Neural crest cell (in vitro differentiated cells): ENCODE measurements at regions not wholly inside any gene's neighbourhood (a gene's known extent, or its start where the extent isn't known, plus 50 kb on each side); places are given as distances from the start of the nearest gene placed in this dataset.

Source experiments
- DNase-seq: peaks from one replicate; pipeline ENCODE4 v3.0.0; 2021; ENCODE audit warnings: low read depth, mixed read lengths, low spot score
- H3K27ac Mint-ChIP-seq: one replicate; pipeline ENCODE4 v1.8.0; 2021; ENCODE audit warnings: mild to moderate bottlenecking, mixed read lengths; ENCODE audit not compliant: unreplicated experiment
- H3K27me3 Mint-ChIP-seq: 2 replicates; pipeline ENCODE4 v1.8.0; 2021; ENCODE audit warnings: low read depth, mild to moderate bottlenecking, mixed read lengths
- H3K36me3 Mint-ChIP-seq: 2 replicates; pipeline ENCODE4 v1.8.0; 2021; ENCODE audit warnings: low read depth, mild to moderate bottlenecking, mixed read lengths
- H3K4me1 Mint-ChIP-seq: 2 replicates; pipeline ENCODE4 v1.8.0; 2021; ENCODE audit warnings: mixed read lengths
- H3K4me3 Mint-ChIP-seq: one replicate; pipeline ENCODE4 v1.8.0; 2021; ENCODE audit warnings: mild to moderate bottlenecking, mixed read lengths
- H3K9me3 Mint-ChIP-seq: 2 replicates; pipeline ENCODE4 v1.8.0; 2021; ENCODE audit warnings: mixed read lengths
- CTCF ChIP-seq: fragments of 200-600 bp; sonication (generic); conservative IDR thresholded peaks from 2 replicates; pipeline ENCODE4 v1.5.0; 2021; ENCODE audit warnings: antibody characterized with exemption, mild to moderate bottlenecking

- Mint-ChIP-seq H3K4me1 (peaks cover 8% of the 10 kb centered on the region), H3K9me3 (peaks cover 3% of the 10 kb centered on the region), H3K27ac (no peak overlapping the region), H3K4me3 (no peak overlapping the region), H3K27me3 (peaks cover 14% of the 10 kb centered on the region), H3K36me3 (no peaks in the 10 kb centered on the region)
- no peak for DNase-seq
- no peak for TF ChIP-seq CTCF
Observed at GRCh38 chr11:13837286-13837685, 125.2 kb upstream of the SPON1 start.

- Mint-ChIP-seq H3K4me3 (no peak overlapping the region), H3K9me3 (peaks cover 3% of the 10 kb centered on the region), H3K27me3 (peaks cover 10% of the 10 kb centered on the region), H3K27ac (no peak overlapping the region), H3K4me1 (peaks cover 10% of the 10 kb centered on the region), H3K36me3 (no peaks in the 10 kb centered on the region)
- DNase-seq, result no peak
- no peak for TF ChIP-seq CTCF
Observed at GRCh38 chr11:13841393-13841792, 121.1 kb upstream of the SPON1 start.

GRCh38 chr11:13848031-13848430 lies 114.5 kb upstream of the SPON1 start:
- no peak overlapping the region for H3K4me3 Mint-ChIP-seq
- TF ChIP-seq CTCF, result no peak
- H3K4me1 Mint-ChIP-seq, result peaks cover 8% of the 10 kb centered on the region
- no peak overlapping the region for H3K27ac Mint-ChIP-seq
- peaks cover 3% of the 10 kb centered on the region for H3K9me3 Mint-ChIP-seq
- no peak for DNase-seq
- no peaks in the 10 kb centered on the region for H3K36me3 Mint-ChIP-seq
- peaks cover 40% of the 10 kb centered on the region for H3K27me3 Mint-ChIP-seq

- H3K9me3 Mint-ChIP-seq, result peaks cover under 1% of the 10 kb centered on the region
- no peak overlapping the region for H3K27ac Mint-ChIP-seq
- no peaks in the 10 kb centered on the region for H3K36me3 Mint-ChIP-seq
Observed at GRCh38 chr11:13850231-13851005, 112.1 kb upstream of the SPON1 start.

GRCh38 chr11:13851691-13852090 lies 110.8 kb upstream of the SPON1 start:
- no peak for DNase-seq
- no peak overlapping the region for H3K27ac Mint-ChIP-seq
- no peak for TF ChIP-seq CTCF
- no peaks in the 10 kb centered on the region for H3K36me3 Mint-ChIP-seq
- no peaks in the 10 kb centered on the region for H3K9me3 Mint-ChIP-seq
- peaks cover 8% of the 10 kb centered on the region for H3K4me1 Mint-ChIP-seq
- peaks cover 68% of the 10 kb centered on the region for H3K27me3 Mint-ChIP-seq
- no peak overlapping the region for H3K4me3 Mint-ChIP-seq

More at GRCh38 chr11:13850231-13851005, 112.1 kb upstream of the SPON1 start:
- peaks cover 58% of the 10 kb centered on the region for H3K27me3 Mint-ChIP-seq
- no peak for TF ChIP-seq CTCF
- no peak overlapping the region for H3K4me3 Mint-ChIP-seq
- H3K4me1 Mint-ChIP-seq, result peaks cover 8% of the 10 kb centered on the region
- no peak for DNase-seq
